H1 (cell line): ENCODE measurements at regions not wholly inside any gene's neighbourhood (a gene's known extent, or its start where the extent isn't known, plus 50 kb on each side); places are given as distances from the start of the nearest gene placed in this dataset.

Experiments
- CTCF ChIA-PET: fragments of 300-600 bp; sonication (Branson Sonifier 250); formaldehyde crosslinking; loops from one replicate; lab custom pipeline; 2021; ENCODE audit not compliant: partially characterized antibody; lab: Charles Lee
- POLR2A ChIA-PET: fragments of 300-600 bp; sonication (Branson Sonifier 250); formaldehyde crosslinking; loops from one replicate; lab custom pipeline; 2021; ENCODE audit warnings: inconsistent platforms; ENCODE audit not compliant: partially characterized antibody; lab: Charles Lee
- DNase-seq, 2 experiments: peaks; one replicate each; pipeline versions ENCODE4 v3.0.0 to v3.0.0-alpha.2; 2010 to 2022; ENCODE audit warnings: low spot score in 2 of 2, low read depth in 1 of 2, mixed read lengths in 1 of 2
- FAIRE-seq: peaks from 2 replicates; lab custom pipeline; 2011; peaks lifted over from hg19 to GRCh38; lab: Jason Lieb, UNC
- H2AFZ ChIP-seq: 2 replicates; pipeline ENCODE4 v1.8.1; 2012; ENCODE audit warnings: low read length, inconsistent platforms
- H2AK5ac ChIP-seq: 2 replicates; pipeline ENCODE4 v1.6.1; 2013; ENCODE audit warnings: low read depth, low read length
- H2BK120ac ChIP-seq: replicated peaks from 2 replicates; pipeline ENCODE3; 2013; ENCODE audit warnings: low read depth, low read length, inconsistent platforms
- H2BK12ac ChIP-seq: 2 replicates; pipeline ENCODE4 v1.6.1; 2013; ENCODE audit warnings: low read depth, low read length
- H2BK15ac ChIP-seq: 2 replicates; pipeline ENCODE4 v1.6.1; 2013; ENCODE audit warnings: low read length
- H2BK20ac ChIP-seq: 2 replicates; pipeline ENCODE4 v1.6.1; 2013; ENCODE audit warnings: low read length
- H2BK5ac ChIP-seq: 2 replicates; pipeline ENCODE4 v1.6.1; 2013; ENCODE audit warnings: low read depth, low read length
- H3K14ac ChIP-seq: 2 replicates; pipeline ENCODE4 v1.6.1; 2013; ENCODE audit warnings: inconsistent platforms; ENCODE audit not compliant: insufficient read length
- H3K18ac ChIP-seq: 2 replicates; pipeline ENCODE4 v1.6.1; 2013; ENCODE audit warnings: low read length; ENCODE audit errors: extremely low read depth
- H3K23ac ChIP-seq: 2 replicates; pipeline ENCODE4 v1.6.1; 2013; ENCODE audit warnings: inconsistent platforms; ENCODE audit not compliant: insufficient read length
- H3K23me2 ChIP-seq: 2 replicates; pipeline ENCODE4 v1.6.1; 2013; ENCODE audit warnings: low read depth, low read length
- H3K27ac ChIP-seq: 2 replicates; pipeline ENCODE4 v1.6.1; 2011; ENCODE audit warnings: low read depth, low read length, inconsistent platforms
- H3K27me3 ChIP-seq, 4 experiments: replicated peaks in 1 of 4; 1 replicate in 1 of 4; 2 replicates in 3 of 4; pipeline versions ENCODE4 v1.6.1 to v1.8.1; 2011 to 2013; ENCODE audit warnings: low read length in 3 of 4, mild to moderate bottlenecking in 3 of 4, inconsistent platforms in 2 of 4, mixed read lengths in 2 of 4, moderate library complexity in 1 of 4; ENCODE audit not compliant: control insufficient read depth in 3 of 4, insufficient read depth in 3 of 4; ENCODE audit errors: extremely low read depth in 1 of 4
- H3K36me3 ChIP-seq, 4 experiments: 2 replicates each; pipeline versions ENCODE4 v1.6.1 to v1.8.1; 2011 to 2013; ENCODE audit warnings: mild to moderate bottlenecking in 4 of 4, low read length in 3 of 4, moderate library complexity in 2 of 4, control low read depth in 1 of 4, inconsistent platforms in 1 of 4; ENCODE audit not compliant: insufficient read depth in 4 of 4, control insufficient read depth in 2 of 4
- H3K4ac ChIP-seq: replicated peaks from 2 replicates; pipeline ENCODE3; 2013; ENCODE audit warnings: low read length, low read depth, mixed read lengths, inconsistent platforms; ENCODE audit not compliant: insufficient read length
- H3K4me1 ChIP-seq, 4 experiments: replicated peaks in 1 of 4; 1 replicate in 1 of 4; 2 replicates in 3 of 4; pipeline versions ENCODE4 v1.6.1 to v1.8.1; 2011 to 2013; ENCODE audit warnings: low read length in 3 of 4, inconsistent platforms in 2 of 4, mixed read lengths in 1 of 4; ENCODE audit not compliant: insufficient read depth in 4 of 4, control insufficient read depth in 3 of 4
- H3K4me2 ChIP-seq, 2 experiments: 2 replicates each; pipeline versions ENCODE4 v1.6.1 to v1.8.1; 2011 to 2013; ENCODE audit warnings: low read depth in 2 of 2, low read length in 2 of 2, control low read depth in 1 of 2, inconsistent platforms in 1 of 2, mild to moderate bottlenecking in 1 of 2; ENCODE audit not compliant: insufficient read depth in 1 of 2
- H3K4me3 ChIP-seq, 4 experiments: fragments of 200-600, 300-600 bp in 1 of 4; sonication (generic), shearing (Covaris generic), sonication (Bioruptor Twin) in 1 of 4; 2 replicates each; pipeline versions ENCODE4 v1.5.1 to v1.8.1; 2011 to 2016; ENCODE audit warnings: low read length in 4 of 4, low read depth in 3 of 4, control low read depth in 2 of 4, inconsistent platforms in 2 of 4, mild to moderate bottlenecking in 2 of 4, mixed read lengths in 1 of 4, moderate library complexity in 1 of 4; ENCODE audit not compliant: insufficient read depth in 2 of 4; ENCODE audit errors: extremely low read depth in 1 of 4
- H3K56ac ChIP-seq: replicated peaks from 2 replicates; pipeline ENCODE3; 2013; ENCODE audit warnings: low read depth, mild to moderate bottlenecking, mixed read lengths, low read length, inconsistent platforms; ENCODE audit not compliant: insufficient read length
- H3K79me1 ChIP-seq: 2 replicates; pipeline ENCODE4 v1.6.1; 2013; ENCODE audit warnings: low read depth, low read length, control low read depth
- H3K79me2 ChIP-seq, 2 experiments: 2 replicates each; pipeline versions ENCODE4 v1.6.1 to v1.8.1; 2012 to 2013; ENCODE audit warnings: low read length in 2 of 2, mild to moderate bottlenecking in 2 of 2, inconsistent platforms in 1 of 2; ENCODE audit not compliant: insufficient read depth in 2 of 2, control insufficient read depth in 1 of 2
- H3K9ac ChIP-seq, 4 experiments: replicated peaks in 1 of 4; 1 replicate in 1 of 4; 2 replicates in 3 of 4; pipeline versions ENCODE4 v1.6.1 to v1.8.1; 2011 to 2013; ENCODE audit warnings: low read depth in 3 of 4, low read length in 3 of 4, control low read depth in 2 of 4, mild to moderate bottlenecking in 2 of 4, moderate library complexity in 2 of 4, inconsistent platforms in 1 of 4; ENCODE audit errors: extremely low read depth in 1 of 4
- H3K9me3 ChIP-seq, 2 experiments: 2 replicates each; pipeline versions ENCODE4 v1.6.1 to v1.8.1; 2012 to 2013; ENCODE audit warnings: mild to moderate bottlenecking in 2 of 2, moderate library complexity in 2 of 2, control low read depth in 1 of 2, inconsistent platforms in 1 of 2, low read depth in 1 of 2, low read length in 1 of 2, mixed read lengths in 1 of 2; ENCODE audit not compliant: insufficient read depth in 2 of 2
- H4K20me1 ChIP-seq, 2 experiments: replicated peaks in 1 of 2; 2 replicates each; pipeline versions ENCODE3 to v1.8.1; 2011 to 2013; ENCODE audit warnings: inconsistent platforms in 2 of 2, low read length in 2 of 2, mild to moderate bottlenecking in 1 of 2; ENCODE audit not compliant: insufficient read depth in 2 of 2, control insufficient read depth in 1 of 2
- H4K5ac ChIP-seq: 2 replicates; pipeline ENCODE4 v1.6.1; 2013; ENCODE audit warnings: low read length, low read depth, mixed read lengths, inconsistent platforms; ENCODE audit not compliant: insufficient read length
- H4K8ac ChIP-seq: 2 replicates; pipeline ENCODE4 v1.8.0; 2013; ENCODE audit warnings: mild to moderate bottlenecking, moderate library complexity, low read length, inconsistent platforms; ENCODE audit not compliant: insufficient read depth; ENCODE audit errors: extremely low read depth
- H4K91ac ChIP-seq: replicated peaks from 2 replicates; pipeline ENCODE3; 2013; ENCODE audit warnings: low read length, mixed read lengths, inconsistent platforms; ENCODE audit not compliant: insufficient read length
- CHD2 ChIP-seq: IDR thresholded peaks from 2 replicates; pipeline ENCODE4 v1.6.1; 2012; ENCODE audit warnings: low read length, improper control_type of control experiment
- YY1 ChIP-seq: IDR thresholded peaks from 2 replicates; pipeline ENCODE4 v1.6.1; 2011; ENCODE audit warnings: low read depth, mild to moderate bottlenecking, low read length
- WGBS, 2 experiments: shearing (Covaris generic) in 1 of 2; methylation state at CpG; one replicate each; pipeline versions ENCODE4 v1.1.6 to v1.1.7; 2013 to 2015; ENCODE audit warnings: low lambda C conversion rate in 2 of 2, mixed read lengths in 2 of 2, inconsistent platforms in 1 of 2, low coverage in 1 of 2, missing lambda C conversion rate in 1 of 2; ENCODE audit not compliant: insufficient replicate concordance in 2 of 2, insufficient coverage in 1 of 2, insufficient read length in 1 of 2; ENCODE audit errors: extremely low coverage in 1 of 2, missing lambda C conversion rate in 1 of 2; 5-methylcytosine and 5-hydroxymethylcytosine counted together

GRCh38 chrX:45506149-45506730 is 305.6 kb upstream of the DIPK2B start:
- FAIRE-seq, result no peak

More at GRCh38 chrX:45506149-45506730, 305.6 kb upstream of the DIPK2B start:
- no peak for TF ChIP-seq CHD2
- no peak for TF ChIP-seq YY1
- no peaks in the 10 kb centered on the region for H4K20me1 ChIP-seq
- no peak overlapping the region for H2BK12ac ChIP-seq
- no peak overlapping the region for H2AFZ ChIP-seq
- no peak overlapping the region for H2BK120ac ChIP-seq
- H3K4me3 ChIP-seq, result no peak overlapping the region
- H4K5ac ChIP-seq, result no peak overlapping the region
- no peak overlapping the region for H3K4me2 ChIP-seq
- H3K4ac ChIP-seq, result no peak overlapping the region
- no peaks in the 10 kb centered on the region; a peak in 1 of 8 replicates for H3K36me3 ChIP-seq
- H3K79me2 ChIP-seq, result no peaks in the 10 kb centered on the region
- 100% methylated on average over 2 of the region's 2 CpGs; no CpG with 5 or more reads in 1 of the 2 experiments for WGBS, 2 experiments
- H3K27ac ChIP-seq, result no peak overlapping the region
- no peak overlapping the region for H3K9ac ChIP-seq
- no peak overlapping the region for H3K56ac ChIP-seq
- H2AK5ac ChIP-seq, result no peak overlapping the region
- no peak overlapping the region for H3K14ac ChIP-seq
- no peaks in the 10 kb centered on the region; a peak in 1 of 7 replicates for H3K4me1 ChIP-seq
- H3K79me1 ChIP-seq, result no peaks in the 10 kb centered on the region
- no peak overlapping the region for H3K23ac ChIP-seq
- peaks cover 0 to 12% of the 10 kb centered on the region in 2 experiments; a peak in 1 of 4 replicates for H3K9me3 ChIP-seq
- H4K91ac ChIP-seq, result no peak overlapping the region
- H2BK20ac ChIP-seq, result no peak overlapping the region
- no peaks in the 10 kb centered on the region for H3K23me2 ChIP-seq
- no peak overlapping the region for H2BK15ac ChIP-seq
- no peak overlapping the region for H4K8ac ChIP-seq
- no peak for DNase-seq
- ChIA-PET CTCF (interaction anchor here (0.5 kb wide), 1 partner anchor 199 kb away, joined by 4 read pairs; no protein-coding TSS in a partner anchor), POLR2A (no interaction called here)
- no peak overlapping the region for H3K18ac ChIP-seq
- H2BK5ac ChIP-seq, result no peak overlapping the region
- no peaks in the 10 kb centered on the region for H3K27me3 ChIP-seq
